Caco-2 (cell line): ENCODE measurements at regions not wholly inside any gene's neighbourhood (a gene's known extent, or its start where the extent isn't known, plus 50 kb on each side); places are given as distances from the start of the nearest gene placed in this dataset.
A peak's percentile ranks its signal among the peaks of the same experiment; 100 is the strongest.

Experiments used
- BruUV-seq: library from RNA; stranded (reverse); fragments of 400-500 nt; replicated peaks from 2 replicates; lab custom pipeline; 2021; lab: Mats Ljungman, UMichigan
- CTCF ChIA-PET: fragments of 300-600 bp; sonication (Branson Sonifier 250); formaldehyde crosslinking; loops from one replicate; lab custom pipeline; 2022; ENCODE audit warnings: antibody characterized with exemption; lab: Charles Lee
- POLR2A ChIA-PET: fragments of 300-600 bp; sonication (Branson Sonifier 250); formaldehyde crosslinking; loops from one replicate; lab custom pipeline; 2022; ENCODE audit warnings: antibody characterized with exemption; lab: Charles Lee
- DNase-seq, 2 experiments: peaks; one replicate each; pipeline versions ENCODE4 v3.0.0 to v3.0.0-alpha.2; 2020 to 2022
- H3K27me3 ChIP-seq: replicated peaks from 2 replicates; pipeline ENCODE4 v1.6.0; 2011; ENCODE audit warnings: low read length; ENCODE audit not compliant: control insufficient read depth, insufficient read depth
- H3K36me3 ChIP-seq: 2 replicates; pipeline ENCODE4 v1.5.1; 2011; ENCODE audit warnings: low read length; ENCODE audit not compliant: control insufficient read depth, insufficient read depth
- H3K4me1 ChIP-seq: fragments of 250-450 bp; sonication (Bioruptor Pico); 2 replicates; pipeline ENCODE4 v1.5.1; 2020; ENCODE audit warnings: mild to moderate bottlenecking
- H3K4me3 ChIP-seq: 2 replicates; pipeline ENCODE4 v1.5.1; 2011; ENCODE audit warnings: low read depth, mild to moderate bottlenecking, control low read depth, low read length
- H3K9me3 ChIP-seq: fragments of 250-450 bp; sonication (Bioruptor Pico); 2 replicates; pipeline ENCODE4 v1.5.1; 2020; ENCODE audit warnings: mild to moderate bottlenecking, moderate library complexity
- H3K27ac Mint-ChIP-seq: one replicate; pipeline ENCODE4 v1.8.0; 2022; ENCODE audit warnings: mixed read lengths; ENCODE audit not compliant: unreplicated experiment
- H3K27me3 Mint-ChIP-seq: one replicate; pipeline ENCODE4 v1.8.0; 2022; ENCODE audit warnings: mixed read lengths; ENCODE audit not compliant: insufficient read depth, unreplicated experiment
- H3K36me3 Mint-ChIP-seq: one replicate; pipeline ENCODE4 v1.8.0; 2022; ENCODE audit warnings: mild to moderate bottlenecking, mixed read lengths; ENCODE audit not compliant: insufficient read depth, unreplicated experiment
- H3K4me1 Mint-ChIP-seq: one replicate; pipeline ENCODE4 v1.8.0; 2022; ENCODE audit warnings: low read depth, mixed read lengths; ENCODE audit not compliant: unreplicated experiment
- H3K4me3 Mint-ChIP-seq: one replicate; pipeline ENCODE4 v1.8.0; 2022; ENCODE audit warnings: mild to moderate bottlenecking, moderate library complexity, mixed read lengths; ENCODE audit not compliant: unreplicated experiment
- H3K9me3 Mint-ChIP-seq: one replicate; pipeline ENCODE4 v1.8.0; 2022; ENCODE audit warnings: mixed read lengths; ENCODE audit not compliant: unreplicated experiment
- intact Hi-C: fragments of 100-400 bp; cut with micrococcal nuclease; formaldehyde crosslinking; loops from one replicate; pipeline ENCODE4 v1.10.0; 2022; ENCODE audit not compliant: unreplicated experiment
- TF ChIP-seq, protein P1 (sequence below), 2 experiments: fragments of 200-600 bp in 1 of 2; IDR thresholded peaks; 1 replicate in 1 of 2; 2 replicates in 1 of 2; pipeline versions ENCODE4 v1.5.1 to v1.8.0; 2011 to 2022; ENCODE audit warnings: antibody characterized with exemption in 1 of 2, control low read depth in 1 of 2, inconsistent platforms in 1 of 2, low read depth in 1 of 2, low read length in 1 of 2, mild to moderate bottlenecking in 1 of 2, moderate library complexity in 1 of 2; ENCODE audit not compliant: insufficient read depth in 1 of 2, severe bottlenecking in 1 of 2, unreplicated experiment in 1 of 2

DNA sequence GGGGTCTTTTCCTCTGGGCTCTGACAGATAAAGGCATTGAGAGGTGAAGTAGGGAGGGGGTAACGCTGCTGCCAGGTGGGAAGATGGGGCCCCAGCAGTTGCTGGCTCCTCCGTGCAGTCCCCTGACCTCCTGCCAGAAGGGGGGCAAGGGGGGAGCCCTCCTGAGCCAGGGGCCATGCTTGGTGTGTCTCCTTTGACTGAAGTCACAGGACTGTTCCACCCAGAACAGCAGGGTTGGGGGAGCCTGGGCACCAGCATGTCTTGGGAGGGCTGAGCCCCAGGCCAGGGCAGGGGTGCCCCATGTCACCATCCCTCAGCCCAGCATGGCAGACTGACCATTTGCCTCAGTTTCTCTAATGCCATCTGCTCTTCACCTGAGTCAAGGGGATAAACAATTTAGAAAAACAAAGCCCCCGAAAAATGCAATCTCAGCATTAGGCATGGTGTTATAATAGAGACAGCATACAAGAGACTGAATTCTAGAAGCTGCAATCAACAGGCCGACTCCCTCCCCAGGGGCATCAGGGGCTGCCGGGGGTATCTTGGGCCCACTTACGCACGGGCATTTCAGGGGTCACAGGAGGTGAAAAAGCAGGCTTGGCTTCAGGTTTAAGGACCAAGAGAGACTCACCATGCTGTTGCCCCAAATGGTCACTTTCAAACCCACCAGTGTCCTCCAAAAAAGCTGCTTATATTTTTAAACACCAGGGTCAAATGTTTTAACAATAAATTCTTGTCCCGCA, 108.6 kb upstream of the GPR26 start:
- no peak for DNase-seq
- BruUV-seq: no TSS peak
- no peak overlapping the region for H3K27ac Mint-ChIP-seq

DNA sequence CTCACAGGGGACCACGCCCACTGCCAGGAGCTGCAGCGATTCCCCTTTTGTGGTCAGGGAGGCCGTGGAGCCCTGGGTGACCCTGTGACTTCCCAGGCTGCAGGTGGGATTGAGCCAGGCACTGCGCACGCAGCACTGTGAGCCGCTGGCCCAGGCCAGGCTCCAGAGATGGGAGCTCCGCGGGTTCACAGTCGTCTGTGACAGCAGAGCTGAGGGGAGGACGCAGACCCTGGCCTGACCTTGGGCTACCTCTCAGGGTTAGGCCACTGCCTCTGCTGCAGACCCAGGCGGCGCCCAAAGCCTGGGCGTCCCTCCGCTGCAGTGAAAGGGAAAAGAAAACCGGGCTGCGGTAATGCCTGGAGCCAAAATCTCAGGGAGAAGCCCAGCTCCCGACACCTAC, 107.5 kb upstream of the GPR26 start:
- TF ChIP-seq, protein P1, sequence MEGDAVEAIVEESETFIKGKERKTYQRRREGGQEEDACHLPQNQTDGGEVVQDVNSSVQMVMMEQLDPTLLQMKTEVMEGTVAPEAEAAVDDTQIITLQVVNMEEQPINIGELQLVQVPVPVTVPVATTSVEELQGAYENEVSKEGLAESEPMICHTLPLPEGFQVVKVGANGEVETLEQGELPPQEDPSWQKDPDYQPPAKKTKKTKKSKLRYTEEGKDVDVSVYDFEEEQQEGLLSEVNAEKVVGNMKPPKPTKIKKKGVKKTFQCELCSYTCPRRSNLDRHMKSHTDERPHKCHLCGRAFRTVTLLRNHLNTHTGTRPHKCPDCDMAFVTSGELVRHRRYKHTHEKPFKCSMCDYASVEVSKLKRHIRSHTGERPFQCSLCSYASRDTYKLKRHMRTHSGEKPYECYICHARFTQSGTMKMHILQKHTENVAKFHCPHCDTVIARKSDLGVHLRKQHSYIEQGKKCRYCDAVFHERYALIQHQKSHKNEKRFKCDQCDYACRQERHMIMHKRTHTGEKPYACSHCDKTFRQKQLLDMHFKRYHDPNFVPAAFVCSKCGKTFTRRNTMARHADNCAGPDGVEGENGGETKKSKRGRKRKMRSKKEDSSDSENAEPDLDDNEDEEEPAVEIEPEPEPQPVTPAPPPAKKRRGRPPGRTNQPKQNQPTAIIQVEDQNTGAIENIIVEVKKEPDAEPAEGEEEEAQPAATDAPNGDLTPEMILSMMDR (IDR thresholded peaks at IDR 0.05; ENCODE audit: insufficient read depth in 1 of 2, low read depth in 1 of 2, low read length in 1 of 2, severe bottlenecking in 1 of 2, unreplicated experiment in 1 of 2): no peak
- BruUV-seq: no TSS peak
- intact Hi-C loops: loop anchor here (1.0 to 2.0 kb wide), 3 partner anchors 136 to 515 kb away; no protein-coding TSS in a partner anchor
- no peak overlapping the region for H3K27ac Mint-ChIP-seq
- H3K4me1 ChIP-seq: no peaks in the 10 kb centered on the region
- DNase-seq: no peak
- no peaks in the 10 kb centered on the region for H3K36me3 ChIP-seq
- H3K27me3 Mint-ChIP-seq: peaks cover 13% of the 10 kb centered on the region
- H3K27me3 ChIP-seq: no peaks in the 10 kb centered on the region
- POLR2A ChIA-PET: no interaction called here
- CTCF ChIA-PET: interaction anchor here (0.6 kb wide), 2 partner anchors 253 to 422 kb away, joined by 3 read pairs; no protein-coding TSS in a partner anchor
- H3K9me3 Mint-ChIP-seq: no peaks in the 10 kb centered on the region
- H3K4me1 Mint-ChIP-seq: no peaks in the 10 kb centered on the region
- no peak overlapping the region for H3K4me3 ChIP-seq
- H3K9me3 ChIP-seq: no peaks in the 10 kb centered on the region
- no peak overlapping the region for H3K4me3 Mint-ChIP-seq
- peaks cover 6% of the 10 kb centered on the region for H3K36me3 Mint-ChIP-seq

More for the DNA sequence above, 108.6 kb upstream of the GPR26 start:
- TF ChIP-seq, protein P1 (IDR thresholded peaks at IDR 0.05; ENCODE audit: insufficient read depth in 1 of 2, low read depth in 1 of 2, low read length in 1 of 2, severe bottlenecking in 1 of 2, unreplicated experiment in 1 of 2): no peak
- Mint-ChIP-seq H3K36me3 (peaks cover 6% of the 10 kb centered on the region), H3K9me3 (no peaks in the 10 kb centered on the region), H3K4me3 (no peak overlapping the region), H3K27me3 (peaks cover 12% of the 10 kb centered on the region), H3K4me1 (no peaks in the 10 kb centered on the region)
- Histone ChIP-seq H3K4me3 (no peak overlapping the region), H3K9me3 (no peaks in the 10 kb centered on the region), H3K4me1 (no peaks in the 10 kb centered on the region), H3K27me3 (no peaks in the 10 kb centered on the region), H3K36me3 (no peaks in the 10 kb centered on the region)
- intact Hi-C loops: loop anchor here (2.0 kb wide), 1 partner anchor 135 kb away; no protein-coding TSS in a partner anchor
- POLR2A ChIA-PET: no interaction called here
- CTCF ChIA-PET: no interaction called here

GRCh38 chr10:123559066-123559822, 106.9 kb upstream of the GPR26 start:
- H3K27me3 Mint-ChIP-seq: peaks cover 13% of the 10 kb centered on the region
- TF ChIP-seq, protein P1 (IDR thresholded peaks at IDR 0.05; ENCODE audit: insufficient read depth in 1 of 2, low read depth in 1 of 2, low read length in 1 of 2, severe bottlenecking in 1 of 2, unreplicated experiment in 1 of 2): peak; percentile 93 to 96
- no peaks in the 10 kb centered on the region for H3K9me3 Mint-ChIP-seq
- no peak overlapping the region for H3K27ac Mint-ChIP-seq
- no peak overlapping the region for H3K4me3 Mint-ChIP-seq
- no peak overlapping the region for H3K4me3 ChIP-seq
- DNase-seq: peak; percentile 63 to 75
- ChIA-PET CTCF (interaction anchor here (0.6 kb wide), 2 partner anchors 253 to 422 kb away, joined by 3 read pairs; no protein-coding TSS in a partner anchor), POLR2A (no interaction called here)
- no peaks in the 10 kb centered on the region for H3K4me1 Mint-ChIP-seq
- intact Hi-C loops: loop anchor here (1.0 to 2.0 kb wide), 3 partner anchors 136 to 516 kb away; no protein-coding TSS in a partner anchor
- H3K36me3 ChIP-seq: no peaks in the 10 kb centered on the region
- H3K36me3 Mint-ChIP-seq: peaks cover 6% of the 10 kb centered on the region
- H3K4me1 ChIP-seq: no peaks in the 10 kb centered on the region
- no TSS peak for BruUV-seq
- H3K27me3 ChIP-seq: no peaks in the 10 kb centered on the region
- no peaks in the 10 kb centered on the region for H3K9me3 ChIP-seq
